ENCODE measurements at regions not wholly inside any gene's neighbourhood (a gene's known extent, or its start where the extent isn't known, plus 50 kb on each side); places are given as distances from the start of the nearest gene placed in this dataset.

DNA sequence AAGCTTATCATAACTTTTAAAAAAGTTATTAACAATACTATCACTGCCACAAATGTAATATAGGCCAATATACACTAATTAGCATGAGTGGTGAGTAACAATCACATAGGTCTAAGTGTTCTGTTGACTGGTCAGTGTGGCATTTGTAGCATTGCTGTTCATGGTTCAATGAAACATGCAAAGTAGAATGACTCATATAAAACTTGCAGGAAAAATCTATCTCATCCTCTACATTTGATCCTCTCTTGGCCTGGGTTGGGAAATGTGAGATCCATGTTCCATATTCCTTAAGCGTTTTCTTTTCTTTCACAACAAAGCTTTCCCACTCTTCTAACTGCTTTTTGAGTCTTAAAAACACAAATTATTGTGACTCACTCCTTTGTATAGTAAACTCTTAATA lies 1418.7 kb downstream of the FSTL5 start:
- no peak overlapping the region for H2AK5ac ChIP-seq (ENCODE audit: low read depth, low read length)
- H3K4me2 ChIP-seq (ENCODE audit: insufficient read depth in 1 of 2, low read depth in 2 of 2, low read length in 2 of 2), result no peak overlapping the region
- WGBS, 2 experiments (ENCODE audit: extremely low coverage in 1 of 2, insufficient coverage in 1 of 2, insufficient read length in 1 of 2, insufficient replicate concordance in 2 of 2, low coverage in 1 of 2, low lambda C conversion rate in 2 of 2, missing lambda C conversion rate in 1 of 2), result 84% methylated on average over 1 of the region's 1 CpG; no CpG with 5 or more reads in 1 of the 2 experiments
- no peaks in the 10 kb centered on the region for H3K27me3 ChIP-seq (replicated peaks in 1 of 4; ENCODE audit: control insufficient read depth in 3 of 4, extremely low read depth in 1 of 4, insufficient read depth in 3 of 4, low read length in 3 of 4)
- no peak overlapping the region for H4K91ac ChIP-seq (replicated peaks; ENCODE audit: insufficient read length, low read length)
- peaks cover 0 to 2% of the 10 kb centered on the region in 2 experiments; a peak in 1 of 4 replicates for H3K9me3 ChIP-seq (ENCODE audit: insufficient read depth in 2 of 2, low read depth in 1 of 2, low read length in 1 of 2)
- H3K4me3 ChIP-seq (ENCODE audit: extremely low read depth in 1 of 4, insufficient read depth in 2 of 4, low read depth in 3 of 4, low read length in 4 of 4), result no peak overlapping the region
- no peak overlapping the region for H2BK15ac ChIP-seq (ENCODE audit: low read length)
- no peak overlapping the region for H4K5ac ChIP-seq (ENCODE audit: insufficient read length, low read depth, low read length)
- DNase-seq (ENCODE audit: low read depth in 1 of 2, low spot score in 2 of 2) (no peak), FAIRE-seq (no peak)
- H3K23ac ChIP-seq (ENCODE audit: insufficient read length), result no peak overlapping the region
- ChIA-PET POLR2A (ENCODE audit: partially characterized antibody) (no interaction called here), CTCF (ENCODE audit: partially characterized antibody) (no interaction called here)
- H2AFZ ChIP-seq (ENCODE audit: low read length), result no peak overlapping the region
- H3K9ac ChIP-seq (replicated peaks in 1 of 4; ENCODE audit: extremely low read depth in 1 of 4, low read depth in 3 of 4, low read length in 3 of 4), result no peak overlapping the region
- no peak overlapping the region for H3K4ac ChIP-seq (replicated peaks; ENCODE audit: insufficient read length, low read depth, low read length)
- H3K27ac ChIP-seq (ENCODE audit: low read depth, low read length), result no peak overlapping the region
- H2BK5ac ChIP-seq (ENCODE audit: low read depth, low read length), result no peak overlapping the region
- no peaks in the 10 kb centered on the region for H3K79me2 ChIP-seq (ENCODE audit: control insufficient read depth in 1 of 2, insufficient read depth in 2 of 2, low read length in 2 of 2)
- no peaks in the 10 kb centered on the region for H3K79me1 ChIP-seq (ENCODE audit: low read depth, low read length)
- H3K23me2 ChIP-seq (ENCODE audit: low read depth, low read length), result no peaks in the 10 kb centered on the region
- H3K4me1 ChIP-seq (replicated peaks in 1 of 4; ENCODE audit: control insufficient read depth in 3 of 4, insufficient read depth in 4 of 4, low read length in 3 of 4), result no peaks in the 10 kb centered on the region
- H2BK12ac ChIP-seq (ENCODE audit: low read depth, low read length), result no peak overlapping the region
- no peak overlapping the region for H4K8ac ChIP-seq (ENCODE audit: extremely low read depth, insufficient read depth, low read length)
- H2BK120ac ChIP-seq (replicated peaks; ENCODE audit: low read depth, low read length), result no peak overlapping the region
- no peak overlapping the region for H3K56ac ChIP-seq (replicated peaks; ENCODE audit: insufficient read length, low read depth, low read length)
- no peaks in the 10 kb centered on the region for H4K20me1 ChIP-seq (replicated peaks in 1 of 2; ENCODE audit: control insufficient read depth in 1 of 2, insufficient read depth in 2 of 2, low read length in 2 of 2)
- H3K14ac ChIP-seq (ENCODE audit: insufficient read length), result no peak overlapping the region
- H3K18ac ChIP-seq (ENCODE audit: extremely low read depth, low read length), result no peak overlapping the region
- no peak overlapping the region for H2BK20ac ChIP-seq (ENCODE audit: low read length)
- no peaks in the 10 kb centered on the region for H3K36me3 ChIP-seq (ENCODE audit: control insufficient read depth in 2 of 4, insufficient read depth in 4 of 4, low read length in 3 of 4)
- TF ChIP-seq GTF2F1 (IDR thresholded peaks at IDR 0.05; ENCODE audit: borderline replicate concordance, low read depth, low read length) (no peak), BRCA1 (IDR thresholded peaks at IDR 0.05; ENCODE audit: low read depth, low read length) (no peak), POLR2A (IDR thresholded peaks at IDR 0.05; ENCODE audit: control extremely low read depth in 1 of 2, low read depth in 2 of 2, low read length in 2 of 2) (no peak), KDM4A (IDR thresholded peaks at IDR 0.05; ENCODE audit: low read depth, low read length, severe bottlenecking) (no peak), MAFK (IDR thresholded peaks at IDR 0.05; ENCODE audit: low read depth, low read length) (no peak), TCF12 (IDR thresholded peaks at IDR 0.05; ENCODE audit: low read depth, low read length) (no peak), TBP (IDR thresholded peaks at IDR 0.05; ENCODE audit: low read depth, low read length) (no peak), RFX5 (IDR thresholded peaks at IDR 0.05; ENCODE audit: borderline replicate concordance, low read depth, low read length) (no peak), SP2 (IDR thresholded peaks at IDR 0.05; ENCODE audit: low read length) (no peak), SP4 (IDR thresholded peaks at IDR 0.05; ENCODE audit: low read length) (no peak), NANOG (IDR thresholded peaks at IDR 0.05; ENCODE audit: insufficient read depth, low read depth, low read length, poor library complexity, severe bottlenecking) (no peak), JUND (IDR thresholded peaks at IDR 0.05; ENCODE audit: low read length) (no peak), CBX8 (IDR thresholded peaks at IDR 0.05; ENCODE audit: borderline replicate concordance, low read depth, low read length) (no peak), EP300 (IDR thresholded peaks at IDR 0.05; ENCODE audit: borderline replicate concordance in 1 of 2, low read depth in 2 of 2, low read length in 2 of 2) (no peak)

Data from H1 (cell line).